GM18867 (cell line): ENCODE measurements at regions not wholly inside any gene's neighbourhood (a gene's known extent, or its start where the extent isn't known, plus 50 kb on each side); places are given as distances from the start of the nearest gene placed in this dataset.

Experiments
- ATAC-seq: cut with Tn5 transposase; IDR thresholded peaks from one replicate; pipeline ENCODE4 v1.9.1; 2021; ENCODE audit warnings: mild to moderate bottlenecking, moderate library complexity; ENCODE audit not compliant: unreplicated experiment

GRCh38 chr3:106578911-106579310 is 710.1 kb upstream of the CBLB start:
- ATAC-seq: no peak

GRCh38 chr3:106582151-106582550 is 713.3 kb upstream of the CBLB start:
- ATAC-seq: no peak

GRCh38 chr3:106587551-106587950 is 718.7 kb upstream of the CBLB start:
- ATAC-seq: no peak

GRCh38 chr3:106588739-106589138 is 719.9 kb upstream of the CBLB start:
- ATAC-seq: no peak

- ATAC-seq: no peak
Observed at GRCh38 chr3:106589311-106589942, 720.6 kb upstream of the CBLB start.

- ATAC-seq: no peak
Observed at GRCh38 chr3:106590216-106590615, 721.4 kb upstream of the CBLB start.

- no peak for ATAC-seq
Observed at GRCh38 chr3:106593381-106593780, 724.6 kb upstream of the CBLB start.

GRCh38 chr3:106609666-106610301 is 741.0 kb upstream of the CBLB start:
- peak; percentile 88 for ATAC-seq

DNA sequence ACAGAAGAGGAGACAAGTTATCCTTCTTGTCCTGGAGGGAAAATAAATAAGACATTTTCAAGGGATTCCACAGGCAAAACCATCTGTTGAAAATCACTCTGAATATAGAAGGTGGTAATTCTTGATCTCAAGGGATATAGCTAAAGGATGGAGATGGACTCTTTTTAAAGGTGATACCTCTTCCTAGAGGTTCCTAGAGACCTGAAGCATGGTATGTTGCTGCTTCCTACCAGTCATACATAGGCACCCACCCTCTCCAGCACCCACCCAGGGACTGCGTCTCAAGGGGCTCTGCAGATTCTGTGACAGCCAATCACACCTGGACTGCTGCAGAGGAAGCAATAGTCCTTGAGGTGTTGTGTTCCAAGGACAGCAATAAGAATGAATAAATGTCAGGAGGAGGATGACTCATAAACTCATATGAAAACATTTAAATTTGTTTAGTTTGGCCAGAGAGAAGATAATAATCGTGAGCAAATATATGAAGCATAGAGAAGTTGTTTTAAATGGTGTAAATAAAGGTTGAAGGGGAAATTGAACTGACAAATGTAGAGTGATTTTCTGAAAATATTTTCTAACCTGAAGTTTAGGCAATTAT is 741.6 kb upstream of the CBLB start:
- no peak for ATAC-seq

- no peak for ATAC-seq
Observed at GRCh38 chr3:106611116-106611515, 742.3 kb upstream of the CBLB start.

GRCh38 chr3:106611841-106612240 is 743.0 kb upstream of the CBLB start:
- no peak for ATAC-seq

GRCh38 chr3:106616556-106616955 is 747.7 kb upstream of the CBLB start:
- ATAC-seq: no peak

DNA sequence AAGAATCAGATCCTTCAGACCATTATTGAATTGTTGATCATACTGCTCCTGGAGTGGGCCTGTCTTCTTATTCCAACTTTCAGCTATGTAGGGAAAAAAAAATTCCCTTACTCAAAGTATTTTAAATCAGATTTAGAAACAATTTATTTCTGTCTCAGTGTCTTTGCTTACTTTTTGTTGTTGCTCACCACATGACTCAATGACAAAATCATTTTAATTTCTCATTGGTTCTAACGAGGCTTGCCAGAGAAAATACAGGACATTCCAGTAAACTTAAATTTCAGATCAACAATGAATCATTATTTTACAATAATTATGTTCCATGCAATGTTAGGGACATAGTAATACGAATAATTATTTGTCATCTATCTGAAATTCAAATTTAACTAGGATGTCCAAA is 748.5 kb upstream of the CBLB start:
- ATAC-seq: no peak

DNA sequence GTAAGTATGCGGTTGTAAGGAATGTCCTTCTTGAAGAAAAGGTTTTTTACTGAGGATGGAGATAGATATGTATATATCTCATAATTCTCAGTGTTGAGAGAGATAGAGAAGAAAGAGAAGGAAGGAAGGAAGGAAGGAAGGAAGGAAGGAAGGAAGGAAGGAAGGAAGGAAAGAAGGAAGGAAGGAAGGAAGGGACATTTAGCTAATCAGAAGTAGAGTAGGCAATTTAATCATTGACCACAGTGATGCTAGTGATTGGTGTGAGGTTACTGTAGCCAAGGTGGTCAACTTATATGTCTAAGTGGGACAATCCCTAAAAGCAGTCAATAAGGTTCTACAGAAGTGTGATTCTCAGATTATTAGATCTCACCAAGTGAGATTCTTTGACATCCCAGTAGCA is 751.8 kb upstream of the CBLB start:
- ATAC-seq: no peak

DNA sequence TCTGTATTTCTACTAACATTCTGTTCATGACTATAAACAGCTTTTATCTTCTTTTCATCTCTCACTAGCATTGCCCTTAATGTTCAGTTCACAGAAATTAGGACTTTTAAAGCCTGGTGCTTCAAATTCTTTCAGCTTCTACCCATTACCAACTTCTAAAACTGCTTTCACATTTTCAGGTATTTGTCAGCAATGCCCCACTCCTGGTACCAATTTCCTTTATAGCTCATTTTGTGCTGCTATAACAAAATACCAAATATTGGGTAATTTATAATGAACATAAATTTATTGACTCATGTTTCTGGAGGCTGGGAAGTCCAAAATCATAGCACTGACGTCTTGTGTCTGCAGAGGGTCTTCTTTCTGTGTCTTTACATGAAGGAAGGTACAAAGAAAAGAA is 753.1 kb upstream of the CCDC54 start:
- ATAC-seq: no peak

DNA sequence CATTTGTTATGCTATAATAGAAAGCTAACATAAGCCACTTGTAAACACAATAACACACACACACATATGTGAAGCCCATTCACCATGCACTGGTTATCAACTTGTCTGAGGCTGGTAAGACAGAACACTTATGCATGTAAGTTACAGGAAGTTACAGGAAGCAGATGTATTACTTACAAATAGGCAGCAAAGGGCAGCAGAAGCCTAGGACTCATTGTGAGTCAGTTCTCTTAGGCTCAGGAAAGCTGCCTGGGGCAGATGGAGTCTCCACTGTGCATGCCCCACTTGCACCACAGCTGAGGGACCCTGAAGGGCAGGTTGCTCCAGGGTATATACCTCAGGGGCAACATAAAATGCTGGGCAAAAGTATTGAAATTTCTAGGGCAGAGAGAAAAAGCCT is 748.8 kb upstream of the CCDC54 start:
- no peak for ATAC-seq

DNA sequence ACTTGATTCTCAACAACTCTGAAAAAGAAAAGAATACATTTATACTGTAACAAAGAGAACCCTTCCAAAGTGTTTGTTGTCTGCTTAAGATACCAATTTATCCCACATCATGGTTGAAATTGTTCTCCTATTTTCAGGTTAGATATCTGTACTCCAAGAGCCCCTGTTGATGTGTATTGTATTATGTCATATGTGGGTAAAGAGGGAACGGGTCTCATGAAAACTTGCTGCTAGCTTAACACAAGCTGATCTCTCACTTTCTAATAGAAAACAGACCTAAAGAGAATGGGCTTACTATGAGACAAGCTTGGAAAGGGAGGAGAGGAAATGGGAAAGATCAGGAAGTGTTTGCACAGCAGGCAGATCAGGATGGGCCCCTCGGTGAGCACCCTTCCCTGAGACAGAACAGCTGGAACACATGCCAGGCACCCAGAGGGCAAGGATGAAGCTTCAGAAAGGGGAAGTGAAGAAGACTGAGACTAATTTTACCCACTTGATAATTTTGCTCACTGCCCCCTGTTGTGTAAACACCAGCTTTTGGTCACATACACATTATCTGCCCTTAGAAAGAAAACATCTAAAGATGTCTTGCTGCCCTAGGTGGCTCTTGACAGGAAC is 747.9 kb upstream of the CCDC54 start:
- peak; percentile 98 for ATAC-seq

GRCh38 chr3:106631373-106632108 is 745.7 kb upstream of the CCDC54 start:
- ATAC-seq: no peak

DNA sequence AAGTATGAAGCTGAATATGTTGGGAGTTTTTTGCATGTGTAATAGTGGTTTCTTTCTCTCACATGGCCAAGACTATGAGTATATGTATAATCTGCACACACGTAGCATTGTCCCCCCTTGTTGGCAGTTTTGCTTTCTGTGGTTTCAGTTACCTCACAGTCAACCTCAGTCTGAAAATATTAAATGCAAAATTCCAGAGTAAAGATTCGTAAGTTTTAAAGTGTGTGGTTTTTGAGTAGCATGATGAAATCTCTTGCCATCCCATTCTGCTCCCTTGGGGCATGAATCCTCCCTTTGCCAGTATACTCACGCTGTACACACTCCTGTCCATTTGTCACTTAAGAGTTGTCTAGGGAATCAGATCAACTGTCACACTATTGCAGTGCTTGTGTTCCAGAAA is 742.0 kb upstream of the CCDC54 start:
- ATAC-seq: no peak

- no peak for ATAC-seq
Observed at GRCh38 chr3:106635826-106636225, 741.4 kb upstream of the CCDC54 start.

DNA sequence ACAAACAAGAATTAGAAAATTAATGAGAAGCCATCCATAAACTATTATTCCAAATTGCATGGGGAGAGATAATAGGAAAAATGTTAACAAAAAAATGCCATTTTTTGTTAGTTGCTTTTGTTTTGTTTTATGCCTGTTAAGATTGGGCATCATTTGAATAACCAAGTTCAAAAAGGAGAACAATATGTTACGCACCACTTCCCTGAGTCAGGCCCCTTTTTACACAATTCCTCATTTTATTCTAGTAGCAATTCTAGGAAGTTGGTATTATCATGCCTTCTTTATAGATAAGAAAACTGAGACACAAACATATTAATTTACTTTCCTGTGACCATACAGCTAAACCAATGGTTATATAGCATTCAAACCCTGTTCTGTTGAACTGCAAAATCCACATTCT is 736.9 kb upstream of the CCDC54 start:
- ATAC-seq: no peak
